Activated gamma-delta T cell (primary cell): ENCODE measurements at regions not wholly inside any gene's neighbourhood (a gene's known extent, or its start where the extent isn't known, plus 50 kb on each side); places are given as distances from the start of the nearest gene placed in this dataset.
"Not testable (repeated sequence)": the region's sequence is repeated elsewhere in the genome, so short reads cannot be mapped to it uniquely, and the experiment has no call there.

Experiments
- DNase-seq: peaks from one replicate; lab custom pipeline; 2025; lab: John Stamatoyannopoulos, UW

- DNase-seq = no peak
These were observed 317.6 kb downstream of the LNPK start for GRCh38 chr2:175684466-175684865.

- DNase-seq = no peak
These were observed 322.3 kb downstream of the LNPK start for GRCh38 chr2:175679728-175680127.

DNA sequence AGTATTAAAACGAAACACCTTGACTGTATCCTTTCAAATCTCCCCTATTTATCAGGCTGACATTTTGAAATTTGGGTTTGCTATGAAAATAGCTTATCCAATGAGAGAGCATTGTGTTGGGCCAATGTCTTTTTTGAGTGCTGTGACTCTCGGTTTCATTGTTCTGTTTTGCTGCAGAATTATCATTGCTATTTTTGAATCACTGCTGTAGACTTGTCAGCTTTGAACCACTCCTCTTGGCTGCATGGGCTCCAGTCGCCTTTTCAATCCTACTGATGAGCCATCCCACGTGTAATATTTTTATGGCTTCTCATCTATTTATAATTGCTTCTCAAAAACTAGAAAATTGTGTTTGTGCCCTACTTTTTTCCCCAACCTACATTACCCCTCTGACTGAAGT, 322.8 kb downstream of the LNPK start:
- DNase-seq = no peak

DNA sequence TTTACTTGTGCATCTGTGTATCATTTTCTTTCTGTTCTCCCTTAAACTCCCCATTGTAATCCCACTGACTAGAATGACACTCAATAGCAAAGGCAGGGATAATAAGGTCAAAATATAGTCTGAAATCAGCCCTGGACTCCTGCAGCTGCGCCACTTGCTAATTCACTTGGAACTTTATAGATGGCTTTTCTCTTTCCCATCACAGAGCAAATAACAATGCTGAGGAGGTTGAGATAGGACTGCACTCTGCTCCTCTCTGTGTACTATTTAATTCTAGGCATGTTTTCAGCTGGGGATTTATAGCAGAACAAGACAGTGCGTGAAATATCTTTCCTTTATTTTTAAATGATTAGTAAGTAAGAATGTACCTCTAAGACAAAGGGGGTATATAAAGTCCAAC, 324.2 kb downstream of the LNPK start:
- DNase-seq = no peak

- no peak for DNase-seq
These were observed 325.3 kb downstream of the LNPK start for GRCh38 chr2:175676813-175677212.

DNA sequence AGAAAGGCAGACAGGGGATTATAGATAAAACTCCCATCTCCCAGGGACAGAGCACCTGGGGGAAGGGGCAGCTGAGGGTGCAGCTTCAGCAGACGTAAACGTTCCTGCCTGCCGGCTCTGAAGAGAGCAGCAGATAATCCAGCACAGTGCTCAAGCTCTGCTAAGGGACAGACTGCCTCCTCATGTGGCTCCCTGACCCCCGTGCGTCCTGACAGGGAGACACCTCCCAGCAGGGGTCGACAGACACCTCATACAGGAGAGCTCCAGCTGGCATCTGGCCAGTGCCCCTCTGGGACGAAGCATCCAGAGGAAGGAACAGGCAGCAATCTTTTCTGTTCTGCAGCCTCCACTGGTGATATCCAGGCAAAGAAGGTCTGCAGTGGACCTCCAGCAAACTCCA, 333.3 kb downstream of the LNPK start:
- not testable (repeated sequence) for DNase-seq

- DNase-seq = no peak
These were observed 339.7 kb downstream of the LNPK start for GRCh38 chr2:175662335-175662734.

- DNase-seq = no peak
These were observed 353.4 kb downstream of the LNPK start for GRCh38 chr2:175648577-175649063.

DNA sequence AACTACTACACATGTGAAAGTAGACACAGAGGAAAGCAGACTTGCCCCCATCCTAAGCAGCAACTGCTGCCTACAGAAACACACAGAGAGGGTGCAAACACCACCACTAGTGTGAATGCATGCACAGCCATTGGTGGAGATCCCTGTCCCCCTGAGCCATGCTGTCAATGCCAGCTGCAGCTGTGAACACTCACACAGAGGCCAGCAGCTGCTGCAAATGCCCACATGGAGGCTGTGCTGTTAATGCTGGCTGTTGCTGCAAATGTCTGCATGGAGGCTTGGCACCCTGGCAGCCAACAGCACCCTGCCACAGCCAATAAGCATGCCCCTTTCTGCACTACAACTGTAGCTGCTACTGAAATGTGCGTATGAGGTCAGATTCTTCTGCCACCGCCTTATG, 355.0 kb downstream of the LNPK start:
- no peak for DNase-seq

DNA sequence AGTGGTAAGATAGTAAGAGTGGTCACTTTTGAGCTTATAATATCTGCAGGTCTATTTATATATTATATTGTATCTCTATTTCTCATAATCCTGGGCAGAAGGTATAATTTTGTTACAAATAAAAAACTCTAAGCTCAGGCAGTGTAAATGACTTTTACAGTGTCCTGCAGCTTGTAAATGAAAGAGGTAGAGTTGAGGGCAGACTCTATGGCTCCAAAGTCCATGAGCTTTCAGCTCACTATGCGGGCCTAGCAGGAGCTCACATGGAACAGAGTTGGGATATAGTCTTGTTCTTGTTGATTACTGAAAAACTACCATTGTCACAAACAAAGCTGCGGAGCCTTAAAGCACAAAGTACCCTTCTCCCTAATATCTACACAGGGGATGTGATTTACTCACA, 361.4 kb downstream of the LNPK start:
- no peak for DNase-seq

GRCh38 chr2:175633227-175633626, 368.8 kb downstream of the LNPK start:
- DNase-seq = no peak

- DNase-seq = no peak
These were observed 370.8 kb downstream of the LNPK start for GRCh38 chr2:175631245-175631623.

DNA sequence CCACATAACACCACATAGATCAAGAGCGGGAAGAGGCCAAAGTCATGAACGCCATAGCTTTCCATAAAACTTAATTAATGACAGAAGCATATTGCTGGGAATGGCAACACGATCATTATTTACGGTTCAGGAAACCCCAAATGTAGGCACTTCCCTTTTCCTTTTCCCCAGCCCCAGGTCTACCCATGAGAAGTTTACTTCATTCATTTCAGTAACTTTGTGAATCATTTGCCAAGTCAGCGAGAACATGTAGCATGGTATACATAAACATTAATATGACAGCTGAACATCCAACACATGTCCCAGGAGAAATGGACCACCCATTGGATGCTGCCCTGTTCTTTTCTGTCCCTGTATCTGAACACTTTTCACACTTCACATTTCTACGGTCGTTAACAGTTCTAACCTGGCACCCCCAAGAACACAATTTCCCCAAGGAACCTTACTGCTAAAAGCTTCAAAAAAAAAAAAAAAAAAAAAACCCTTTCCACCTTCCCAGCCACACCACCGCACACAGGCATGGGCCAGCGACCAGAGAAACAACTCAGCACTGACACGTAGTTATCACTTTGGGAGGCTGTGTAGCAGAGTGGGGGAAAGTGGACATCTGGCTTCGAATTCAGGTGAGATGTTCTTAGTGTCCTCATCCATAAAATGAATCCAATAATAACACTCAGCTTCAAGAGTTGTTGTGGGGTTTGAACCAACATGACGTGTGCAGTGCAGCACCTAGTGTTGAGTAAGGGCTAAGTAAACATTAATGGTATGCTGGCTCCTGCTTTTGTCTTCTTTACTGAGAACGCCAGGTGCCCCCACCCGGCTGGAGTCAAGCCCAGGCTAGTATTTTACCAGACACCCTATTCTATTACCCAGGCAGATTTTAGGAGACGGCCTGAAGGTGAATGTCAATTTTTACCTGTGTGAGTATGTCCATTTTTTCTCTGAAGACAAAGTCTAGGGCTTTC, 371.5 kb downstream of the LNPK start:
- no peak for DNase-seq

- DNase-seq = no peak
These were observed 373.8 kb downstream of the LNPK start for GRCh38 chr2:175628243-175628642.

DNA sequence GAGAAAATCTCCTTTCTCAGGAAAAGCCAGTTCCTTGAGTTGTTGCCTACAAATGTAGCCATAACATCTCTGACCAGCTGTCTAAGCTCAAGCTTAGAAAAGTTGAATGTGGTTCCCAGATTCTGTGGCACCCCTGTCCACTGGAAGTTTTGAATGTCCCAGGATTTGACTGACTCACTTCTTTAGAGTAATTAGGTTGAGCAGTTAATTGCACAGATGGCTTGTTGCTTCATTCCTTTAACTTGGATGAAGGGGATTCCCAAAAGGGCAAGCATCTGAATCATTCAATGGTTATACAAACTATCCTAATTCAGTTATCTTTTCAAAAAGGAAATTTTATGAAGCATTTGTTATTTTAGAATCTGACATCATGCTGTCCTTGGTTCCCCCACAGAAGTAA, 374.7 kb downstream of the LNPK start:
- DNase-seq = no peak

- DNase-seq = no peak
These were observed 375.3 kb downstream of the LNPK start for GRCh38 chr2:175626796-175627195.

DNA sequence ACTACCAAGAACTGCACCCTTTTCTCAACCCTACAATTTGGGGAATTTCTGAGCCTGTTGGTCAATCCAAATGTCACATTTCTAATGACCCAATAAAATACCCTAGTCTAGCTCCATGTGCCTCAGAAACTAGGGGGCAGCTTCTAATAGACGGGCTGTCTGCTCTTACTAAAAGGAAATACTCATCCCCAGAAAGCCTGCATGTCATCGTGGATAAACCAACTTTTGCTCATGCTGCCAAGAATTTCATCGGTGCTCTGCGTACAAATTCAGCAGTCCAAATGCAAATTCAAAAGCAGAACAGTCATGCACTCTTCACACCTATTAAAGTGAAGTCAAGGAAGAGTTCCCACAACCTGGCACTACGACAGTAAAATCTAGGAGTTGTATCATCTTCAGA, 377.3 kb downstream of the LNPK start:
- DNase-seq = no peak

DNA sequence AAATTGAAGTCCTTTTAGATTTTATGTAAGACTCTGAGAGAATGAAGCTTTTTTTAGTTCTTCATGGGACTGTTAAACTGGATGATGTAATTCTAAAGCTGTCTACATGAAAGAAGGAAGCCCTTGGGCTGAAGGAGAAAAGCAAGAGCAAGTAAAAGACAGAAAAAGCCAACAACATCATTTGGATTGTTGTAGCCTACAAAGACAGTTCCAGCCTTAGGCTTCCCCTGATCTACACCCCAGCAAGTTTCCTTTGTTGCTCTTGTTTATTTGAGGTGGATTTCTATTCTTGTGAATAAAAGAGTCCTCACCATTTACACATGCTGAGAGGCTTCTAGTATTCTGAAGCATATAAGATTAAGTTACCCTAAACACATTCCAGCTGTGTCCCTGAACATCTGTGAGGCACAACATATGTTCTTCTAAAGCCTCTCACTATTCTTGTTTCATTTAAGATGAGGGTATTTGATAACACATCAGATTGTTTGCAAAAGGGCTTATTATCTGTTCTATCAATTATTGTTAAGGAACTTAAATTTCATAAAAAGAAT, 377.8 kb downstream of the LNPK start:
- no peak for DNase-seq

DNA sequence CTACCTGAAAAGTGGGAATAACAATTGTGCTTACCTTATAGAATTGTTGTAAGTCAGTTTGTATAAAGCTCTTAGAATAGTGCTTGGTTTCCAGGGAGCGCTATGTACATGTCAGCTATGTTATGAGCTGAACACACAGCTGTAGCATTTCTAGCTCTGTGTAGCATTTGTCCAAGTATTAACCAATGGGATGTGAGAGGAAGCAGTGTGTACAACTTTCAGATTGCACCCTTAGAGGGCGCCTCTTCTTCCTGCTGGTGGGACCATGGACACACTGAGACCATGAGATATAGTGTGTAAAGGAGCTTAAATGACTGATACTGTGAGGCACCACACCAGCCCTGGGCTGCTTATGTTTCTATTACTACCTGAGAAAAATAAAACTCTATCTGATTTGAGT, 380.2 kb downstream of the LNPK start:
- DNase-seq = no peak

GRCh38 chr2:175620106-175620505, 382.0 kb downstream of the LNPK start:
- DNase-seq = no peak

GRCh38 chr2:175619179-175620045, 382.7 kb downstream of the LNPK start:
- no peak for DNase-seq

GRCh38 chr2:175612280-175612679, 389.8 kb downstream of the LNPK start:
- no peak for DNase-seq
